HL-60 (cell line): ENCODE measurements at regions not wholly inside any gene's neighbourhood (a gene's known extent, or its start where the extent isn't known, plus 50 kb on each side); places are given as distances from the start of the nearest gene placed in this dataset.

Experiments used
- DNase-seq, 2 experiments: peaks; one replicate each; pipeline ENCODE4 v3.0.0-alpha.2; 2010 to 2020; ENCODE audit warnings: low read depth in 1 of 2, low spot score in 1 of 2
- H3K27ac ChIP-seq: fragments of 250-450 bp; sonication (Bioruptor Pico); replicated peaks from 2 replicates; pipeline ENCODE4 v1.5.1; 2020; ENCODE audit warnings: mild to moderate bottlenecking, moderate library complexity
- H3K27me3 ChIP-seq: fragments of 250-450 bp; sonication (Bioruptor Pico); 2 replicates; pipeline ENCODE4 v1.5.1; 2021; ENCODE audit warnings: mild to moderate bottlenecking, moderate library complexity; ENCODE audit not compliant: insufficient read depth, poor library complexity, severe bottlenecking
- H3K4me3 ChIP-seq: replicated peaks from 2 replicates; pipeline ENCODE4 v1.5.1; 2011; ENCODE audit warnings: mild to moderate bottlenecking, control low read depth, low read length; ENCODE audit not compliant: insufficient read depth
- GABPA ChIP-seq: IDR thresholded peaks from 2 replicates; pipeline ENCODE4 v1.6.1; 2012; ENCODE audit warnings: low read depth
- POLR2AphosphoS5 ChIP-seq: IDR thresholded peaks from 2 replicates; pipeline ENCODE4 v1.6.1; 2012; ENCODE audit warnings: low read depth
- SPI1 ChIP-seq: IDR thresholded peaks from 2 replicates; pipeline ENCODE4 v1.6.1; 2012; ENCODE audit warnings: low read depth, mild to moderate bottlenecking, borderline replicate concordance
- TF ChIP-seq, protein P1 (sequence below): IDR thresholded peaks from one replicate; pipeline ENCODE4 v1.5.1; 2011; ENCODE audit warnings: low read length, control low read depth, inconsistent platforms; ENCODE audit not compliant: insufficient read depth
- TF ChIP-seq, protein P2 (sequence below): IDR thresholded peaks from 2 replicates; pipeline ENCODE4 v1.6.1; 2012; ENCODE audit warnings: low read depth; ENCODE audit not compliant: insufficient replicate concordance

DNA sequence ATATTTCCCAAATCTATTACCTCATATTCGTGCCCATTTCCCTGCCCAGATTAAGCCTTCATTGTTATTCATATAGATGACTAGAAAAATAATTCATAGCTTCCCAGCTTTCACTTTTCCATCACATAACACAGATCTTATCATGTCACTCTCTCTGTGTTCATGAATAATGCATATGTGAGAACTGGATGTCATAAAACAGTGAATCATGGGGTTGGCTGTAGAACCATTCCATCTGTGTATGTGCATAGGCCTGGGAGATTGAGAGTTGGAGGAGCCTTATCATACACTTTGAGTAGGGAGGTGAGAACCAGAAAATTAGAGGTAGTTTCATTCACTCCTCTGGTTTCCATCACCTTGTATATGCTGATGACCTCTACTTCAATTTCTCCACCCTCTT lies 73.9 kb upstream of the RANBP6 start:
- Histone ChIP-seq H3K27me3 (no peaks in the 10 kb centered on the region), H3K4me3 (no peak overlapping the region), H3K27ac (no peak overlapping the region)
- no peak for TF ChIP-seq SPI1
- DNase-seq, result no peak

DNA sequence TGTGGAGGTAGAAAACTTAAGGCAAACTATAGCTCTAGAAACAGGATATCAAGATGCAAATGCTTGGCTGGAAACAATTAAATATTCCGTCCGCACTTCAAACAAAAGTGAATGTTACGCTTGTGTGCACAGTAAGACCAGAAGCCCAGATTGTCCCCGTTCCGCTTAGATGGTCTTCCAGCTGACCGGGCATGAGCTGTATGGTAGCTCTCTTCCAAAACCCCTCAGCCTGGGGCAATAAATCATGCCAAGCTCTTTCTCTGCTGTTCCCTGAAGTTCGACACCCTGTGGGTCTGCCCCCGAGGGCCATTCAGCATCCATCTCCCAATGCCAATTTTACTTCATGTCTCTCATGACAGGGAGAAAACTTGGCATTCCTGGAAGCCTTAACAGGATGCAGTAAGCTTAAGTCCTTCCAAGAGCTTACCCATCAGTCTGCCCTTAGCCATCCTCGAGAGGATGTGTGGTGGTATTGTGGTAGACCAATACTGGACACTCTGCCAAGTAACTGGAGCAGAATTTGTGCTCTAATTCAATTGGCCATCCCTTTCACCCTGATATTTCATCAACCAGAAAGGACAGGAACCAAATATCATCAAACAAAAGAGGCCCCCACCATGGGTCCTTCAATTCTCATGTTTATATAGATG lies 70.7 kb upstream of the RANBP6 start:
- no peak for DNase-seq
- Histone ChIP-seq H3K27ac (no peak overlapping the region), H3K4me3 (no peak overlapping the region), H3K27me3 (no peaks in the 10 kb centered on the region)
- TF ChIP-seq, protein P1, sequence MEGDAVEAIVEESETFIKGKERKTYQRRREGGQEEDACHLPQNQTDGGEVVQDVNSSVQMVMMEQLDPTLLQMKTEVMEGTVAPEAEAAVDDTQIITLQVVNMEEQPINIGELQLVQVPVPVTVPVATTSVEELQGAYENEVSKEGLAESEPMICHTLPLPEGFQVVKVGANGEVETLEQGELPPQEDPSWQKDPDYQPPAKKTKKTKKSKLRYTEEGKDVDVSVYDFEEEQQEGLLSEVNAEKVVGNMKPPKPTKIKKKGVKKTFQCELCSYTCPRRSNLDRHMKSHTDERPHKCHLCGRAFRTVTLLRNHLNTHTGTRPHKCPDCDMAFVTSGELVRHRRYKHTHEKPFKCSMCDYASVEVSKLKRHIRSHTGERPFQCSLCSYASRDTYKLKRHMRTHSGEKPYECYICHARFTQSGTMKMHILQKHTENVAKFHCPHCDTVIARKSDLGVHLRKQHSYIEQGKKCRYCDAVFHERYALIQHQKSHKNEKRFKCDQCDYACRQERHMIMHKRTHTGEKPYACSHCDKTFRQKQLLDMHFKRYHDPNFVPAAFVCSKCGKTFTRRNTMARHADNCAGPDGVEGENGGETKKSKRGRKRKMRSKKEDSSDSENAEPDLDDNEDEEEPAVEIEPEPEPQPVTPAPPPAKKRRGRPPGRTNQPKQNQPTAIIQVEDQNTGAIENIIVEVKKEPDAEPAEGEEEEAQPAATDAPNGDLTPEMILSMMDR, result no peak
- TF ChIP-seq, protein P2, sequence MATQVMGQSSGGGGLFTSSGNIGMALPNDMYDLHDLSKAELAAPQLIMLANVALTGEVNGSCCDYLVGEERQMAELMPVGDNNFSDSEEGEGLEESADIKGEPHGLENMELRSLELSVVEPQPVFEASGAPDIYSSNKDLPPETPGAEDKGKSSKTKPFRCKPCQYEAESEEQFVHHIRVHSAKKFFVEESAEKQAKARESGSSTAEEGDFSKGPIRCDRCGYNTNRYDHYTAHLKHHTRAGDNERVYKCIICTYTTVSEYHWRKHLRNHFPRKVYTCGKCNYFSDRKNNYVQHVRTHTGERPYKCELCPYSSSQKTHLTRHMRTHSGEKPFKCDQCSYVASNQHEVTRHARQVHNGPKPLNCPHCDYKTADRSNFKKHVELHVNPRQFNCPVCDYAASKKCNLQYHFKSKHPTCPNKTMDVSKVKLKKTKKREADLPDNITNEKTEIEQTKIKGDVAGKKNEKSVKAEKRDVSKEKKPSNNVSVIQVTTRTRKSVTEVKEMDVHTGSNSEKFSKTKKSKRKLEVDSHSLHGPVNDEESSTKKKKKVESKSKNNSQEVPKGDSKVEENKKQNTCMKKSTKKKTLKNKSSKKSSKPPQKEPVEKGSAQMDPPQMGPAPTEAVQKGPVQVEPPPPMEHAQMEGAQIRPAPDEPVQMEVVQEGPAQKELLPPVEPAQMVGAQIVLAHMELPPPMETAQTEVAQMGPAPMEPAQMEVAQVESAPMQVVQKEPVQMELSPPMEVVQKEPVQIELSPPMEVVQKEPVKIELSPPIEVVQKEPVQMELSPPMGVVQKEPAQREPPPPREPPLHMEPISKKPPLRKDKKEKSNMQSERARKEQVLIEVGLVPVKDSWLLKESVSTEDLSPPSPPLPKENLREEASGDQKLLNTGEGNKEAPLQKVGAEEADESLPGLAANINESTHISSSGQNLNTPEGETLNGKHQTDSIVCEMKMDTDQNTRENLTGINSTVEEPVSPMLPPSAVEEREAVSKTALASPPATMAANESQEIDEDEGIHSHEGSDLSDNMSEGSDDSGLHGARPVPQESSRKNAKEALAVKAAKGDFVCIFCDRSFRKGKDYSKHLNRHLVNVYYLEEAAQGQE, result no peak

DNA sequence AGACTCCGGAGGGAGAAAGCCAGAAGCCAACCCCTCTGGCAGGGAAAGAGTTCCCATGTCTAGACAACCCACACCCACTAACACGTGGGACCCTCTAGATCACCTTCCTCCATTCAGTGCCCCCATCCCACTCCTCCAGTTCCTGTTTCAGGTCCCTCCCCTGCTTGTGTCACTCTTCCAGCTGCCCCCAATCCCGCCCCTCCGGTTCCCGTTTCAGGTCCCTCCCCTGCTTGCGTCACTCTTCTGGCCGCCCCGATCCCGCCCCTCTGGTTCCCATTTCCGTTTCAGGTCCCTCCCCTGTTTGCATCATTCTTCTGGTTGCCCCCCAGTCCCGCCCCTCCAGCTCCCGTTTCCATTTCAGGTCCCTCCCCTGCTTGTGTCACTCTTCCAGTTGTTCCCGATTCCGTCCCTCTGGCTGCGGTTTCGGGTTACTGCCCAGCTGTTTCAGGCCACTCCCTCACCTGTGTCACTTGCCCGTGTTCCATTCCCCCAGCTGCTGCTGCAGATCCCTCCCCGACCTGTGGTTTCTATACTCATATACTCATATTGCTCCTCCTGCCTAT lies 64.8 kb upstream of the RANBP6 start:
- Histone ChIP-seq H3K27me3 (no peaks in the 10 kb centered on the region), H3K4me3 (peak overlapping the region; percentile 37), H3K27ac (0 out of 2 replicates have a peak overlapping the region, but pooled peaks have one; percentile 9)
- DNase-seq, result peak; percentile 61 to 87
- TF ChIP-seq, protein P1, result no peak
- TF ChIP-seq SPI1, result peak; percentile 82
- TF ChIP-seq POLR2AphosphoS5, result no peak
- TF ChIP-seq, protein P2, result no peak
- peak; percentile 59 for TF ChIP-seq GABPA

DNA sequence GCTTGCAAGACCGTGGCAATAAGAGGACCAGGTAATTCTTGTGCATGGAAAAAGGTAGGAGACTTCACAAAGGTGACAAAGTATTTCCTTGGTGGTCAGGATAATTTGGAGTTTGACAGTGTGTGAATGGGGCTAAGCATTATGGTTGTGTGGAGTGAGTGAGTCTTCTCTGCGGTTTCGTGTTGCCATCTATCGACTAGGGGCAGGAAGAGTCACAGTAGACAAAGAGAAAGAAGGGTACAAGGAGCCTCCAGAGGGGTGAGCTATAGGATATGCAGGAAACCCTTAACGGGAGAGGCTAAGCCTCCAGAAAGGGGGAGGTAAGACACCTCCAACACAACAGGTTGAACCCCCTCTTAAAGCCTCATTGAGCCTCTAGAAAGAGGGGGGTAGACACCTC lies 64.0 kb upstream of the RANBP6 start:
- H3K27ac ChIP-seq, result no peak overlapping the region
- no peak overlapping the region for H3K4me3 ChIP-seq
- TF ChIP-seq POLR2AphosphoS5 (no peak), SPI1 (no peak), GABPA (no peak)
- TF ChIP-seq, protein P2, result no peak
- TF ChIP-seq, protein P1, result no peak
- DNase-seq, result no peak
- no peaks in the 10 kb centered on the region for H3K27me3 ChIP-seq
